ENCODE measurements at regions not wholly inside any gene's neighbourhood (a gene's known extent, or its start where the extent isn't known, plus 50 kb on each side); places are given as distances from the start of the nearest gene placed in this dataset.

DNA sequence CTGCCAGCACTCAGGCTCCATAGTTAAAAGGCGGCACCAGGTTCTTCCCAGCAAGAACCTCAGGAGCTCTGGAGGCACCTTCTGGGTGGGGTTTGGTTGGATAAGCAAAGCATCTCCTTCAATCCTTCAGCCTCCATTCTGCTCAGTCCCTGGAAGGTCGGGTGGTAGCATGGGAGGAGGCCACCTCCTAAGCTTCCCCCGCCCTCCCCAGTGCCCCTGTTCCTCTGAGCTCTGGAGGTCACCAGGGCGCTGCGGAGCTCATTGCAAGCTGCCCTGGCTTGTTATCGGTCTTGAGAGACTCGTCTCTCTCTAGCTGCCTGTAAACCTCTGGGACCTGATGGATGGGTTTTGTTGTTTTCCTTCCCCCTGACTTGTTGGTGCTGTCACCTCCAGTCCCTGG, 124.8 kb downstream of the RPLP1 start:
- no peak for DNase-seq

DNA sequence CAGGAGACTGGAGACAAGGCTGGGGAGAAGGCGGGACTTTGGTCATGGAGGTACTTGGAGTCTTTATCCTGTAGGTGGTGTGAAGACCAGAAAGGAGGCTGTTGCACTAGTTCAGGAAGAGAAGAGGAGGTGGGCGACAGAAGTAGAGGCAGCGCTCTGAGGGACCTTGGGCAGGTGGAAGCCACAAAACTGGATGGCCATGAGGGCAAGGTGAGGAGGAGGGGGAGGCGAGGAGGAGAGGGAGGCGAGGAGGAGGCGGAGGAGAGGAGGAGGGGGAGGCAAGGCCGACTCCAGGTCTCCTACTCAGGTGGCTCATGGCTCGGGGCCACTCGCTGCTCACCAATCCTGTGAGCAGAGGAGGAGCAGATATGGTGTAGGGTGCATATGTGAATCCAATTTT, 125.6 kb downstream of the RPLP1 start:
- DNase-seq, result no peak

DNA sequence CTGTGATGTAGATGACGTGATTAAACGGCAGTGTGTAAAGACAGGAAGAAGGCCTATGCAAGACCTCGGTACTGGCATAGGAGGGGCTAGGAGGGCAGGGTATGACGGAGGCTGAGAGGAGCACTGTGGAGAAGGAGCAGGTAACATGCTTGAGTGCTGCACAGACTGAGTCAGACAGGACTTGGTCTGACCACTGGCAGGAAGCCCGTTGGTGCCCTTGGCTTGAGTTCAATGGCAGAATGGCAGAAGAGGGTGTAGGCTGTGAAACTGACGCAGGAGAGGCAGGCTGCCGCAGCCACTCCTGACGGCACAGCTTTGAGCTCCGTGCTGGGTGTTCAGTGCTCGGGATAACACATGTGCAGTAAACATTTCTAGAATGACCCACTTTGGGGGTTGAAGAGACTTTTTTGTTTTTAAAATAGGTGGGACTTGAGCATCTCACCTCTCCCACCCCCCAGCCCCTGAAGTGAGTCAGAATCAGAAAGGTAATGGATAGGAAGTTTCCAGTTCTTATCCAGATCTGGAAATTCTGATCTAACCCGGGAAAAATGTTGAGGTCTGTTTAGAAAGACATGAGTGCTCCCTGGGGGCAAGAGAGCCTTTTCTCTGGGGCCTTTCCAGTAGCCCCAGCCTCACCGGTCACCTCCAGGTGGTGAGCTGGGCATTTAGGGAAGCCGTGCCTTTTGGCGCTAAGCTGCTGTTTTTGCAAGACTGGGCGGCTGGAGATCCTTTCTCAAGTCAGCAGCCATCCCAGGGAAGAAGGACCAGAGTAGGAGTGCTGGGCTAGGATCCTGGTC, 126.4 kb downstream of the RPLP1 start:
- DNase-seq, result no peak

DNA sequence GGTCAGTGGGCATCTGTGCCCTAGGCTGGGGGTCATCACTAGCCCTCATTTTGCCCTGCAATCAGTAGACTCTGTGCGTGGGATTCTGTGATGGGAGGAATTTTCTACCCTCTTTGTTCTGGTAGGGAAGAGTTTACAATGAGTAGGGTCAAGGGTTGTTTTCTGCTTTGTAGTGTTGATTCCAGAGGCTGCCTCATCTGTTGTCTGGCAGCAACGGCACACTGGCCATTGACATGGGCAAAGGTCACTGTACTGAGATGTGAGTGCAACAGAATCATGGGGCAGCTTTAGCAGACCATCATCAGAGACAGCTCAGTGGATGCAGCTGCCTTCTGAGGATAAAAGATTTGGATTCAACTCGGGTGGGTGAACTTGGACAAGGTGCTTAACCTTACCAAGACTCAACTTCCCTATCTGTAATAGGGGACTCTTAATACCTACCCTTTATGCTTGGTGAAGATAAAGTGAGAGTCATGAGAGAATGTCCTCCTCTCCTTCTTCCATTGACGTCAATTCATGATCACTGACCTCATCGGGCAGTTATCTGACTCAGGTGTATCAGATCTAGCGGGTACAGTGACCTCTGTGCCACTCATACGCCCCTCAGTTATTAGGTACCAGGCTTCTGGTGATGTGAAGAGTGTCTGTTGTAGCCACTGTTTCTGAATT, 127.5 kb downstream of the RPLP1 start:
- DNase-seq, result no peak

DNA sequence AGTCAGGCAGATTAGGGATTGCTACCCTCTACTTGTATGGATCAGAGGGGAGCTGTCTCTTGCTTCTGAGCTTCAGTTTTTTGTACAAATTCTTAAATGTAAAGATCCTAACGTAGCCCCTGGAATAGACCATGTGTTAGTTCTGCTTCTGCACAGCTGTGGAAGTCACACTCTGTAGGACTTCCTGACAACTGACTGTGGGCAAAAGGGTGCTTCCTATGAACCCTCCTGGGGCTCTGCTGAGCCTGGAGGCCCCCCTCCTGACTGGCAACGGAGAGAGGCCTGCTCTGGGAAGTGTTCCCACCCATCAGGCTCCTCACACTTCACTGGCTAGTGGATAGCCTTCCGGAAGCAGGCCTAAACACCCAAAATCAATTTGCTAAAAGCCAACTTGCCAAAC, 131.0 kb downstream of the RPLP1 start:
- no peak for DNase-seq

DNA sequence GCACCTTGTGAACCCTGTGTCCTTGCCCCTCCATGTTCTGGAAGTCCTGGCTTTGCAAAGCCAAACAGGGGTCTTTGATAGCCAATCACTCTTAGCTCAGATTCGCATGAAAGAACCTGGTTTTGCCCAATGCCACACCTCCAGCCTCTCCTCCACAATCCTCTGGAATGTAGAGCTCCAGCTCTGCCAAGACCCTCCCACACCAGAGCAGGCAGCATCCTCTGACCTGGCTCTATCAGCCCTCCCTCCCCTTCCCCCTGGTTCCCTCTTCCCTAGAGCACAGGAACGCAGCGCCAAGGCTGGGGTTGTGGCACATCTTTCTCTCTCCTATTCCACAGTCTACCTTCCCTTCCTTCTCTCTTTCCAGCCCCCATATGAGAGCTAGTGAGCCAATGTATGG, 133.3 kb downstream of the RPLP1 start:
- DNase-seq, result no peak

DNA sequence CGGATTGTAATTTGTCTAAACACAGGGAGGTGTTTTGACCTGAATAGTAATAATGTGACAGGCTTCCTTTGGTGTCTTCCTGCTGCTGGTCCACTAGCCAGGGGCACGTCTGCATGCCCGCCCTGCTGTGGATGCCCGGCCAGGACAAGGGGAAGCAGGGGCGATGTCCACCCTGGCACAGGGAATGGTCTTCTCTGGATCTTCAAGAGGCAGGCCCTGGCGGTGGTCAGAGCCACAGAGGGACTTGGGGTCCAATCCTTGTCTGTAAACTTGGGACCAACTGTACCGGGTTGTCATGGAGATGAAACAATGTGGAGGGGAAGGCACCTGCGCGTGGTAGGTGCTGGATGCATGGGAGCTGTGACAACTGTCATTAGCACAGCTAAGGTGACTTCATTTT, 134.1 kb downstream of the RPLP1 start:
- no peak for DNase-seq

DNA sequence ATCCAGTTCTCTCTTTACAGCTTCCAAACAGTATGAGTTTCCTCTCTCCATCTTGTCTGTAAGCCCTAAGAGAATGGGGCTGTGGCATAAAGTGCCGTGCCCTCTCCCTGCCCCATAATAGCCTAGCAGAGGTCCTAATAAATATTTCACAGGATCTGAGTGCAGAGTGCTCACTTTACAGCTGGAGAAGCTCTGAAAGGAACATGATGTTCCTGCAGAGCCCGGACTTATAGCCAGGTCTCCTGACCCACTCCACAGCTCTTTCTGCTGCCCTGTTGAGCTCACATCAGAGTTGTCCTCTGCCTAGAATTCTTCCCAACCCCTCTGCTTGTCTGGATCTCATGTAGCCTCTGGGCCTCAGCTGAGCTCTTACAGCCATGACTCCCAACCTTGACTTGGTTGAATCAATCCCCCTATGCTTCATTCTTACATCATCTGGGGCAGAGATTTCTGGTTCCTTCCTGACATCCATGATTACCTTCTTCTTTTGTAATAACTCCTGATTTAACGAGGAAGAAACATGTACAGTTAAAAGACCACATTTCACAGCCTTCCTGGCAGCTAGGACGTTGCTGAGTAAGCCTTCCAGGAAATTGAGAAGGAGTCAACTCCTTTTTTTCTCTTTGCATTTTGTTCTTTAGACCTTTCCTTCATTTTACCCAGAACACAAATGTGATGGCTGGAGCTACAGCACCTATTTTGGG, 135.3 kb downstream of the RPLP1 start:
- no peak for DNase-seq

DNA sequence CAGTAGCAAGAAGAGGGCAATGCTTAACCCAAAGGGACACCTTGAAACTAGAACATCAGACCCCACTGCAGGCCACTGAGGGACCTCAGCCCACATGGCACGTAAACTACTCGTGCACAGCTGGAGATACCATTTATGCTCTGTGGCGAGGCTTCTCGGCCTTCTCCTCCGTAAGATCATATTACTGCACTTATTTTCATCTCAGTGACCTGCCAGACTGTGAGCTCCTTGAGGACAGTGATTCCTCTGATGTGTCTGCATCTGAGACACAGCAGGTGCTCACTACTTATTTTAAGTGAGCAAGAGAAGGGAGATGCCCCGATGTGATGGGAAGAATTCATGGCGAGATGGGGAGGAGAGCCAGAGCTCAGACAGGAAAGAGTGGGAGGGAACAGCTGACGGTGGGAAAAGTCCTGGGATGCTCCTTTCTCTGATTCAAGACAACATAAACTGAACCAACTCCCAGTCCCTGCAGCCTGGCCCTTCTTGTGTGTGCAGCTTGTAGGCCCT, 137.6 kb downstream of the RPLP1 start:
- DNase-seq, result no peak

DNA sequence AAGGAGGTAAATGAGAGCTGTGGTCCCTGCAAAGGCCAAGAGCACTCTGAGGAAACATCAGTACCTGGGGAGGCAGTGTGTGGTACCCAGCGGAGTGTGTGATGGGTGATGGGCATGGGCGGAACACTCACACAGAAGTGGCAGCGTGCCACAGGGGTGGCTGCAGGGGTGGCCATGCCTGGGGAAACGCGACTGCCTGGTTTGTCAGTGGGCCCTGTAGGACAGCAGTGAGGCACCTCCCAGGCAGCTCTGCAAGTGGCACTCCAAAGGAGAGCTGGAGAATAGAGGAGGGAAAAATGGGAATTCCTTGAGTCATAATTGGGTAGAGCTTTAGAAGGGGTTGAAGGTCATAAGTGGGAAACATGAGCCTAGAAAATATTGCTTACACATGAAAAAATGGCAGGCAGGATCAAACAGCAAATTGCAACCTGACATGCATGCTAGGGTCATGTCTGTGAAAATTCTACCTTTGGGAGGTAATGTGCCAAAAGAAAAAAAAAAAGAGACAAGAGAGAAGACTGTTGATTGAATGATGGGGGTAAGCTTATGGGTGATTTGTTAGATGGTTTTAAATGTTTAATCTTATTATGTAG, 138.4 kb downstream of the RPLP1 start:
- no peak for DNase-seq

DNA sequence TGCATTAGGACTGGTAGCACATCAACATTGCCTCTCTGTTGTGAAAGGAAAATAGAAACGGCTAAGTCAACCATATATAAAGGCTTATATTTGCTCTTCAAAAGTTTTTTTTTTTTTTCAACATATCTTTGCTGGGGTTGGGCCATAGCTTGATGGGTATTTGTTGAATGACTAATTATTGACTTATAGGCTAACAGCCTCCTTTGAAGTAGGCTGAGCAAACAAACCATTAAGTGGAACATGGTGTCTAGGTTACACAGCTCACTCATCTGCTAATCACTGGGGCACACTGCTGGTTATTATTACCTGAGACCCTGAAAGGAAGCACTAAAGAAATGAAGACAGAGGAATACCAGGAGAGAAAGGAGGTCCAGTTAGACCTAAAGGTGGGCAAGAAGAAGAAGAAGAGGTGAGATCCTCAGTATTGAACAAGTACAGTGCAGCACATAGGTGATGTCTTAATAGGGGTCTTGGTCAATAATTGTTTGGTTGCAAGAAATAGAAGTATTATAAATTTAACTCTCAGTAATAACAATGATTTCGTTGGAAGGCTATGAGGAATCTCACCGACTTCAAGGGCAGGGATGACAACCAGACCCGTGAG, 139.4 kb downstream of the RPLP1 start:
- DNase-seq, result peak; percentile 97

DNA sequence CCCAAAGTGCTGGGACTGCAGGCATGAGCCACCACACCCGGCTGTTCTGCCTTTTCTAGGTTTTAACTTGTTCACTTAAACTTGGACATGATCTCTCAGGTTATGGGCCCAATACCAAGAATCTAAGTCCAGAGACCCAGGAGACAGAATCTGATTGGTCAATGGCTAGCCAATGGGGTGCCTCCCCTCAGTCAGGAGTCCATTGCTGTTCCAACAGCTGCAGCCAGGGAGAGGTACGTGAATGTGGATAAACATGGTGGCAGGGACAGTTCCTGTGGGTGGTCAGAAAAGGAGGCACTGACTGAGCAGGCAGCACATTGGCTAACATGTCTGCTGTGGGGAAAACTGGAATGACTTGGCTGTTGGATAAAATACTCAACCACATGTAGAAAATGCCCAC, 140.3 kb downstream of the RPLP1 start:
- no peak for DNase-seq

DNA sequence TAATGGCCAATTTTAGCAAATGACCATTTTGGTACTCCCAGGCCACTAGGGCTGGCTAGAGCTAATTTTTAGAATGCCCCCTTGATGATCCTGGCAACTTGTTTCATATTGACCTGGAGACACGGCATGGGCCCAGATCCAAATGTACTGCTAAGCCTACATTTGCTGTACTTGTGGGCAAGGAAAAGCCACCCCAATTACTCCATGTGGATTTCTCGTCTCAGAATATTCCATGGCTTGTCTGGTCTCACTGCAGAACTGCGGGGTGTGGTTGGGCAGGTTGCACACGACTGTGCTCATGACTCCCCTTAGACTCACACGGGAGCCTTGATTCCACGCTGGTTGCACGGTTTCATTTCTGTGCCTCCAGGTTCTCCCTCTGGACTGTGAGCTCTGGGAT, 140.9 kb downstream of the RPLP1 start:
- no peak for DNase-seq

DNA sequence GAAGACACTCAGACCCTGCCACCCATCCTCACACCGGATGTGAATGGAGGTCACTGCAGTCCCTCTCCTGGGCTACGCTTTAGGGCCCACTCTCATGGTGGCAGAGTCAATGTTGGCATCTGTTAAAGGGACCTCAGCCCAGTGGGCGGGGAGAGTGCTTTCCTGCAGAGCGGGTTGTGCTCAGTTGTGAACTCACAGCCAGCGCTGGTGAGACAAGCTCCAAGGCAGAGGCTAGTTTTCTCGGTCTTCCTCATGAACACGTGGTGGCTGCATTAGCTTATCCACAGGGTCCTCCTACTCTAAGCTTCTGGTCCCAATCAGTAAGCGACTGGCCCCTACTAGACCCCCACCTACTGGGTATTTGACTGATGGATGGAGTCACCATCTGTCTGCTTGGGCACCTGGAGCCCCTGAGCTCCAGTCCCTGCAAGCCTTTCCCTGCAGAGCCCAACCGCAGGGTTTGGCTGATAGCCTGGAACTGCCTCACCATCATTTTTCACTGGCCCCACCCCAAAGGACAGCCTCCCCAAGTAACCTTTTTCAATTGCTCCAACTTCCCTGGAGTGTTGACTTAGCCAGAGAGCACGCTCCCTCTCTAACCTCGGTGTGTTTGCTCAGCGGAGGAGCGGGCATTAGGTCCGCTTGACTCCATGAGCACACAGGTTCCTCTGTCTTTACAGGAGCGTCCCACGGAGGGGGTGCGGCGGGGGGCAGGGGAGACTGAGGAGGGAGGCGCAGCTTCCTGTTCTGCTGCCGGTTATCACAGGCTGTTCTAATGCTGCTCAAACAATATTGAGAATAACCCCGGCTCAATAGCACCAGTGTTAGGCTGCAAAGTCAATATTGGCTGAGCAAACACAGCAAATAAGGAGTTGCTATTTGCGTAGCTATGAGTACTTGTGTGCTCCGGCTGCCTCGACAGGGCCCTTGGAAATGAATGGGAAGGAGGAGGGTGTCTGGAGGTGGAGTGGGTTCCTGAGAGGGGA, 141.7 kb downstream of the RPLP1 start:
- peak; percentile 100 for DNase-seq

DNA sequence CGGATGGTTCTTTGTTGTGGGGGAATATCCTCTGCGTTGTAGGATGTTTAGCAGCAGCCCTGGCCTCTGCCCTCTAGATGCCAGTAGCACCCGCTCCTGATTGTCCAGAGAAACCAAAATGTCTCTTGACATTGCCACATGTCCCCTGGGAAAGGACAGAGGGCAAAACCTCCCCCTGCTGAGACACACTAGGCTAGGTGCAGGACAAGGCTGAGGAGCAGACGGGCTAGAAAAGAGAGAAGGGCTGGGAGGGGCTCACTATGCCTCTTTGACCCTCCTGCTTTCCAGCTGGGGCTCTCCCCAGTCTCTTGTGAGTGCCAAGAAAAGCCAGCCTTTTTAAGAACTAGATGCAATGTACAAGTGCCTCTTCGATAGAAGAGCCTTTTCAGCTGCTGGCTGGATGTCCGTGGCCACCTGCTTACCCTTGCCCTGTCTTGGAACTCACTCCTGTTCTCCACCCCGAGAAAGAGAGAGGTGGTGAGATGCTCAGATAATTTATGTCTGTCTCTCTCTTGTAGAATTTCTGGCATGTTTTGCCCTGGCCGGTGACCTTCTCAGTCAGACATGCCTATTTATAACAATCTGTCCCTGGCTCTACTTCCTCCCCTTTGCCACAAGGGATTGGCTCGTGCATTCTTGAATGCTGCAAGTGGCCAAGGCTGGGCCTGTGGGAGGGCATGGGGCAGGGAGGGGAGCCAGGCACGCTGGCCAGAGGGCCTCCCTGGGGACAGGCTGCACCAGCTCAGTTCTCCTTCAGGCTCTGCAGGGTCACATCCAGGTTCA, 142.6 kb downstream of the RPLP1 start:
- peak; percentile 83 for DNase-seq

DNA sequence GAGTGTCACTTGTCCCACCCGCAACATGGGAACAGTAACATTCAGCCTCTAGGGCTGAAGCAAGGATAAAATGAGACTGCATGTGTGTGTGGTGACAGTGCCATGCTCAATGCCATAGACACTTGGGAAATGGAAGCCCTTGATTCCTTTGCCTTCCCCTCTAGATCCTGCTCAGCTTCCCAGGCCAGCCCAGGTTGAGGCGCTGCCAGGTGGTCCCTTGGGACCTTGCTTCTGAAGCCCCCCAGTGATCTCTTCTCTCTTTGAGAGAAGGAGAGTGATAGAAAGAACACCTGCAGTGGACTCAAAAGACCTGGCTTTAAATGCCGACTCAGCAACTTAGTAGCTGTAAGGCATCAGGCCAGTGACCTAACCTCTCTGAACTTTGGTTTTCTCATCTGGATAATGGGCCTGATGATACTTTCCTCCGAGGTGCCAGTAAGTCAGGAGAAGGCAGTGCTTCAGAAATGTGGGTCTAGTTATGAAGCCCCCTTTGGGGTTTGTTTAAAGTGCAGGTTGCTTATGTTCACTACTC, 144.5 kb downstream of the RPLP1 start:
- DNase-seq, result no peak

DNA sequence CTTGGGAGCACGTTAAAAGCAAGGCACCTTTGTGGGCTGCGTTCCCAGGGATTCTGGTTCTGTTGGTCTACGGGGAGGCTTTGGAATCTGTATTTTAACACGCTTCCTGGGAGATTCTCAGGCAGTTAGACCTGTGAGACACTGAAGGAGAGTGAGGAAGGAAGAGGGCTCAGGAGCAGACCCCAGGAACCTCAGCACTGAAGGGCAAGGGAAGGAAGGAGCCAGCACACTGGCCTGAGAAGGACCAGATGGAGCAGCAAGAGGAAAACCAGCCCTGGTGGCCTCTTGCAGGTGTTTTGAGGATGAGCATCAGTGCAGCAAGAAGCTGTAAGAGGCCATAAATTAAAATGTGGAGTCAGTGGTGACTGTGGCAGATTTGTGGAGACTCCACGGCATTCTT, 146.7 kb downstream of the RPLP1 start:
- DNase-seq, result no peak

DNA sequence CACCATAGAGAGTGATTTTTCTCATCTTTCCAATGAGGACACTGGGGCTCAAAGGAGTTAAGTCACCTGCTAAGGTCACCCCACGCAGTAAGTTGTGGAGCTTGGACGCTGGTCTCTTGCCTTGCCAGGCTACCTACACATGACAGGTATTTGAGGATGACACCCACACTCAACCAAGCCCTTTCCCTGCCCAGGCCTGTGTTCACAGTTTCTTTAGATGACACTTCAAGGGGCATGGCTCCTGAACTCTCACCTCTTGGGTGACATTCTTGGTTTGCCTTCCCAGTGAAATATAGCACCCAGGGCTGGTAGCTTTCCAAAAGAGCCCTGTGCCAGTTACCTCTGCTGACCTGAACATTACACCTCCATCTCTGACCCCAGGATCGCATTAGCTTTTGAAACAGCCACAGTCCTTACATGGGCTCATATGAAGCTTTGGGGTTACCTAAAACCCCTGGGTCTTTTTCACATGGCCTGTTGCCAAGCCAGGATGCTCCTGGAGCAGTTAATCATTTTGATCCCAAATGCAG, 148.0 kb downstream of the RPLP1 start:
- no peak for DNase-seq

DNA sequence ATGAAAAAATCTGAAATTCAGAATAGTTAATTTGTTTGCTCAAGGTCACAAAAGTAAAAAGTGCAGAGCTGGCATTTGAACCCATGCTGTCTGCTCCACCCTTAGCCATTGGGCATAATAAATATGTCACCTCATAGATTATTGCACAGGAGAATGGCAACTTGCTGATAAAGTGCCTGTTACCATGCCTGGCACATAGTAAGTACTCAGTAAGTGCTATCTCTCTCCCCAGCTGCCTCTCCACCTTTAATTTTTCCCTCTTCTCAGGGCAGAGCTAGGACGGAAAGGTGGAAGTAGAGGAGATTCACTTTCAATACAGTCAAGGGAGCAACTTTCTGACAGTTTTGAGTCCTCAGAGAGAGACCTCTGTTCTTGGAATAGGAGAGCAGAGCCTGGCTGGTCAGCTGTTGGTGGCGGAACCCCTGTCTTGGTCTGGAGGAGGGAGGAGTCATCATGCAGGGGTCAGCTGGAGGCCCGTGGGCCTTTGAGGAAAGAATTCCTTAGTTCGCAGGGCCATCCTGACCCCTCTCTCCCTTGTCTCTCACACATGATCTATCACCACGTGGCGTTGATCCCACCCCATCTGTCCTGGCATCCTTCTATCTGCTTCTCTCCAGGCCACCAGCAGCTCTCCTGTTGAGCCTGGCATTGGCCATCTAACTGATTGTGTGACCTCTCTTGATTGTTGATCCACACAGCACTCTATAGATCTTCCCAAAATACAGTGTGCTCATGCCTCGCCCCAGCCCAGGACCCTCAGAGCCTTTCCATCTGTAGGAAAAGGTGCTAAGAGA, 149.3 kb downstream of the RPLP1 start:
- no peak for DNase-seq

DNA sequence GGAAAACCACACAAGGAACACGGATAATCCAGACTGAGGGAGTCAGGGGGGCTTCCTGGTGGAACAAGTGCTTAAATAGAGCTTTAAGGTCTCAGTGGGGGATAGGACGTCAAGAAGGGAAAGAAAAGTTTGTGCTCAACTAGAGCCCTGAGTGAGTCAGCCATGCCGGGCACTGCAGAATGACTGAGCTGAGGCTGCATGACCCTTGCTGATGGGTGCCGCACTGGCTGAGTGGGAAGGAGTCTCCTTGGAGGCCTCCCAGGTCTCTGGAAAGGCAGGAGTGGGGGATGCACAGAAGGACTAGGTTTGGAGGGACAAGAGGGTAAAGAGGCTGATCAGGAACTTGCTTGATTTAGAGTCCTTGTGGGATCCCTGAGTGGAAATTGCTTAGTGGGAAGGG, 150.3 kb downstream of the RPLP1 start:
- DNase-seq, result no peak
